ENCODE measurements at regions not wholly inside any gene's neighbourhood (a gene's known extent, or its start where the extent isn't known, plus 50 kb on each side); places are given as distances from the start of the nearest gene placed in this dataset.

DNA sequence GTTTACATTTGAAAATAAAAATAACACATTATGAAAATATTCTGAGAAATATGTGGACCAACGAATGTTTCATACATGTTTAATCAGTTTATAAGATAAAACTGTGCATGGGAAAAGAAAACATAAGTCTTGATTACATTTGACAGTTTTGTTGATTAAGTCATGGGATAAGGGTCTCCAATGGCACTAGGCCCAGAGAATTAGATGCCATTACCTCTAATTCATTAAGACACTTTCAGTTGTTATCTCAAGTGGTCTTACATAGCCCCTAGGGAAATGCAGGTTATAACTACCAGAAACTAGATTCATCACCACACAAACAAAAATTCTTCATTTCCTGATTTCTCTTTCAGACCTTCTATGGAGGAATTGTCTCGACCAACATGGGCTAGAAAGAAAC, 300.8 kb downstream of the PCDH7 start:
- intact Hi-C loops (cut with micrococcal nuclease; ENCODE audit: unreplicated experiment) (no loop called here), in situ Hi-C loops (cut with HindIII; ENCODE audit: low pct_unique_long_range_greater_than_20kb, low sequenced_read_pairs) (no loop called here)
- no TSS peak for BruUV-seq (replicated peaks)
- no peak for TF ChIP-seq SIN3A (IDR thresholded peaks at IDR 0.05; ENCODE audit: borderline replicate concordance, insufficient read depth, low read depth, low read length)
- TF ChIP-seq, protein P1, sequence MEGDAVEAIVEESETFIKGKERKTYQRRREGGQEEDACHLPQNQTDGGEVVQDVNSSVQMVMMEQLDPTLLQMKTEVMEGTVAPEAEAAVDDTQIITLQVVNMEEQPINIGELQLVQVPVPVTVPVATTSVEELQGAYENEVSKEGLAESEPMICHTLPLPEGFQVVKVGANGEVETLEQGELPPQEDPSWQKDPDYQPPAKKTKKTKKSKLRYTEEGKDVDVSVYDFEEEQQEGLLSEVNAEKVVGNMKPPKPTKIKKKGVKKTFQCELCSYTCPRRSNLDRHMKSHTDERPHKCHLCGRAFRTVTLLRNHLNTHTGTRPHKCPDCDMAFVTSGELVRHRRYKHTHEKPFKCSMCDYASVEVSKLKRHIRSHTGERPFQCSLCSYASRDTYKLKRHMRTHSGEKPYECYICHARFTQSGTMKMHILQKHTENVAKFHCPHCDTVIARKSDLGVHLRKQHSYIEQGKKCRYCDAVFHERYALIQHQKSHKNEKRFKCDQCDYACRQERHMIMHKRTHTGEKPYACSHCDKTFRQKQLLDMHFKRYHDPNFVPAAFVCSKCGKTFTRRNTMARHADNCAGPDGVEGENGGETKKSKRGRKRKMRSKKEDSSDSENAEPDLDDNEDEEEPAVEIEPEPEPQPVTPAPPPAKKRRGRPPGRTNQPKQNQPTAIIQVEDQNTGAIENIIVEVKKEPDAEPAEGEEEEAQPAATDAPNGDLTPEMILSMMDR (IDR thresholded peaks at IDR 0.05): no peak
- TF ChIP-seq TCF7L2 (IDR thresholded peaks at IDR 0.05; ENCODE audit: low read depth, low read length): no peak
- no peak for TF ChIP-seq POLR2AphosphoS5 (IDR thresholded peaks at IDR 0.05; ENCODE audit: low read depth, low read length)
- TF ChIP-seq, protein P2, sequence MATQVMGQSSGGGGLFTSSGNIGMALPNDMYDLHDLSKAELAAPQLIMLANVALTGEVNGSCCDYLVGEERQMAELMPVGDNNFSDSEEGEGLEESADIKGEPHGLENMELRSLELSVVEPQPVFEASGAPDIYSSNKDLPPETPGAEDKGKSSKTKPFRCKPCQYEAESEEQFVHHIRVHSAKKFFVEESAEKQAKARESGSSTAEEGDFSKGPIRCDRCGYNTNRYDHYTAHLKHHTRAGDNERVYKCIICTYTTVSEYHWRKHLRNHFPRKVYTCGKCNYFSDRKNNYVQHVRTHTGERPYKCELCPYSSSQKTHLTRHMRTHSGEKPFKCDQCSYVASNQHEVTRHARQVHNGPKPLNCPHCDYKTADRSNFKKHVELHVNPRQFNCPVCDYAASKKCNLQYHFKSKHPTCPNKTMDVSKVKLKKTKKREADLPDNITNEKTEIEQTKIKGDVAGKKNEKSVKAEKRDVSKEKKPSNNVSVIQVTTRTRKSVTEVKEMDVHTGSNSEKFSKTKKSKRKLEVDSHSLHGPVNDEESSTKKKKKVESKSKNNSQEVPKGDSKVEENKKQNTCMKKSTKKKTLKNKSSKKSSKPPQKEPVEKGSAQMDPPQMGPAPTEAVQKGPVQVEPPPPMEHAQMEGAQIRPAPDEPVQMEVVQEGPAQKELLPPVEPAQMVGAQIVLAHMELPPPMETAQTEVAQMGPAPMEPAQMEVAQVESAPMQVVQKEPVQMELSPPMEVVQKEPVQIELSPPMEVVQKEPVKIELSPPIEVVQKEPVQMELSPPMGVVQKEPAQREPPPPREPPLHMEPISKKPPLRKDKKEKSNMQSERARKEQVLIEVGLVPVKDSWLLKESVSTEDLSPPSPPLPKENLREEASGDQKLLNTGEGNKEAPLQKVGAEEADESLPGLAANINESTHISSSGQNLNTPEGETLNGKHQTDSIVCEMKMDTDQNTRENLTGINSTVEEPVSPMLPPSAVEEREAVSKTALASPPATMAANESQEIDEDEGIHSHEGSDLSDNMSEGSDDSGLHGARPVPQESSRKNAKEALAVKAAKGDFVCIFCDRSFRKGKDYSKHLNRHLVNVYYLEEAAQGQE (IDR thresholded peaks at IDR 0.05; ENCODE audit: insufficient read depth in 1 of 2, low read depth in 2 of 2, low read length in 1 of 2): no peak
- H3K27me3 ChIP-seq (ENCODE audit: control insufficient read depth, insufficient read depth, low read length): no peaks in the 10 kb centered on the region
- H3K36me3 ChIP-seq (ENCODE audit: control insufficient read depth, insufficient read depth, low read length): no peaks in the 10 kb centered on the region
- POLR2A ChIA-PET: no interaction called here
- no peak for ATAC-seq
- peaks cover 3% of the 10 kb centered on the region; the same call in 1 of the 2 replicates for H3K4me1 ChIP-seq (ENCODE audit: control insufficient read depth, insufficient read depth, low read length)
- H3K9me3 ChIP-seq (ENCODE audit: control insufficient read depth, insufficient read depth, low read depth, low read length): no peaks in the 10 kb centered on the region
- H3K4me3 ChIP-seq (ENCODE audit: low read depth in 2 of 2, low read length in 2 of 2): no peak overlapping the region
- no peak for DNase-seq (ENCODE audit: low read depth, low spot score)
- CTCF ChIA-PET: no interaction called here
- H3K27ac ChIP-seq (ENCODE audit: low read length): no peak overlapping the region

DNA sequence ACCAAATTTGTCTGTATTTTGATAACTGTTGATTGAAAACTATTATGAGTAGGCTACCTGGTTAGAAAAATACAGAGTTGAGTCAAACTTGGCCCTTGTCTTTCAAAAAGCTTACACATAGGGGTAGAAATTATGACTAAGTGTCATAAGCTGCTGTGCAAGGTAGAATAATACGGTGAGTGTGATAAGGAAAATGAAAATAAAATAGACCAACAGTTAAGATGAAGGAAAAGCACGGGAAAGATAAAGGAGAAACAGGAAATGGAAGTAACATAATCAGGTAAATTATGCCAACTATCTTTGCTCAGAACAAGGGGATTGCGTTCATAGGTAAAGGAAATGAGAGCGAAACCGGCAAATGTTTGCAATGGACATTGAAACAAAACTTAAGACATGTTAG, 302.5 kb downstream of the PCDH7 start:
- no peak for ATAC-seq
- in situ Hi-C loops (cut with HindIII; ENCODE audit: low pct_unique_long_range_greater_than_20kb, low sequenced_read_pairs): no loop called here
- no peak overlapping the region for H3K27ac ChIP-seq (ENCODE audit: low read length)
- CTCF ChIA-PET: no interaction called here
- BruUV-seq (replicated peaks): no TSS peak
- H3K4me1 ChIP-seq (ENCODE audit: control insufficient read depth, insufficient read depth, low read length): peaks cover 3% of the 10 kb centered on the region; the same call in 1 of the 2 replicates
- no peaks in the 10 kb centered on the region for H3K27me3 ChIP-seq (ENCODE audit: control insufficient read depth, insufficient read depth, low read length)
- TF ChIP-seq, protein P1 (IDR thresholded peaks at IDR 0.05): no peak
- TF ChIP-seq POLR2AphosphoS5 (IDR thresholded peaks at IDR 0.05; ENCODE audit: low read depth, low read length) (no peak), SIN3A (IDR thresholded peaks at IDR 0.05; ENCODE audit: borderline replicate concordance, insufficient read depth, low read depth, low read length) (no peak), TCF7L2 (IDR thresholded peaks at IDR 0.05; ENCODE audit: low read depth, low read length) (no peak)
- TF ChIP-seq, protein P2 (IDR thresholded peaks at IDR 0.05; ENCODE audit: insufficient read depth in 1 of 2, low read depth in 2 of 2, low read length in 1 of 2): no peak
- intact Hi-C loops (cut with micrococcal nuclease; ENCODE audit: unreplicated experiment): no loop called here
- DNase-seq (ENCODE audit: low read depth, low spot score): no peak
- no peaks in the 10 kb centered on the region for H3K9me3 ChIP-seq (ENCODE audit: control insufficient read depth, insufficient read depth, low read depth, low read length)
- POLR2A ChIA-PET: no interaction called here
- H3K4me3 ChIP-seq (ENCODE audit: low read depth in 2 of 2, low read length in 2 of 2): no peak overlapping the region
- no peaks in the 10 kb centered on the region for H3K36me3 ChIP-seq (ENCODE audit: control insufficient read depth, insufficient read depth, low read length)

All from Panc1 (cell line).